NAMALWA (cell line): ENCODE measurements at regions not wholly inside any gene's neighbourhood (a gene's known extent, or its start where the extent isn't known, plus 50 kb on each side); places are given as distances from the start of the nearest gene placed in this dataset.
"Not testable (repeated sequence)": the region's sequence is repeated elsewhere in the genome, so short reads cannot be mapped to it uniquely, and the experiment has no call there.

Experiments
- DNase-seq: peaks from one replicate; pipeline ENCODE4 v3.0.0-alpha.2; 2015; ENCODE audit warnings: low spot score

DNA sequence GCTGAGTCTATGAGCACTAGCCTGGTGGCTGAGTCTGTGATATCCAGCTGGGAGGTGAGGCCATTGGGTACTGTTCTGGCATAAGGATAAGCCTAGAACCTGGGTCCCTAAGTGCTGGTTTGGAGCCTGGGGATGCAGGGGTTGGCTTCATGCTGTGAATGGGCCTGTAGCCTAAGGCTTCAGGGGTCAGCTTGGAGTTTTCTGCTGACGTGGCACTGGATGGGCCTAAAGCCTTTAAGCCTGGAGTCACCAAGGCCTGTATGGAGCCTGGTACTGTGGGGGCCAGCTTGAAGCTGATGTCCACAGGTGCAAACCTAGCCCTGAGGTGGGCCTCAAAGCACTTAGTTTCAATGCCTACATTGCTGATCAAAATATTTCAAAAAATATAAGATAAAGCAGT lies 979.6 kb upstream of the POU3F4 start:
- DNase-seq, result no peak

DNA sequence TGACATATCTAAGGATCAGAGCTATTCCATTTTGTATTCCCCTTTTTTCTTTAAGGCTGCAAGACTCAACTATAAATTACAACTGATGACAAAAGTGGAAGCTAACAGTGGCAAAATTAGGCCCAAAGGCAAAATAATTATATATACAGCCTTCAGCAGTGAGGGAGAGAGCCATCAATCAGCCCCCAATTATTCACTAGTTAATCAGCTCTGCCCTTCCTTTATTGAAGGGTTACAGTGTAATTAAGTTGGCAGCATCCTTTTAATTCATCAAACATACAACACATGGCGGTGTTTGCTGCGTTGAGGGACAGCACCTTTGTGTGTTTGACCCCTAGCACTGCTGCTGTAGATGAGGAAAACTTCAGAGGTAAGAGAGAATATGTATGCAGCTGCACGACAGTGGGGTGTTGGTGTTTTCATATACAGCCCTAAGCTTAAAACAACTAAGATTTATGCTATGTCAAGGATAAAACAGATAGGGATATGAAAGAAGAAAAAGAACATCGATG lies 973.9 kb upstream of the POU3F4 start:
- DNase-seq, result no peak

DNA sequence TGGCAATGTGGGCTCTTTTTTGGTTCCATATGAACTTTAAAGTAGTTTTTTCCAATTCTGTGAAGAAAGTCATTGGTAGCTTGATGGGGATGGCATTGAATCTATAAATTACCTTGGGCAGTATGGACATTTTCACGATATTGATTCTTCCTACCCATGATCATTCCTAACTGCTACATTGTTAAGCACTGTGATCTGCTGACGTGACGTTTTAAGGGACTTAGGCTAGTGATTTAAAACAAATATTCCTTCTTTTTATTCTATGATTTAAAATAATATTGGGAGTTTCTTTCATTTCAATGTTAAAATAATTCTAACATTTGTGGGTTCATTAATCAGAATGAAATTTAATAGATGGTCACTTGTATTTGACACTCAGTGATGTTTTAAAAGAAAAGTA lies 970.9 kb upstream of the POU3F4 start:
- not testable (repeated sequence) for DNase-seq

GRCh38 chrX:82541822-82542221 lies 966.3 kb upstream of the POU3F4 start:
- no peak for DNase-seq

- not testable (repeated sequence) for DNase-seq
These were observed 955.9 kb upstream of the POU3F4 start for GRCh38 chrX:82552201-82552600.

DNA sequence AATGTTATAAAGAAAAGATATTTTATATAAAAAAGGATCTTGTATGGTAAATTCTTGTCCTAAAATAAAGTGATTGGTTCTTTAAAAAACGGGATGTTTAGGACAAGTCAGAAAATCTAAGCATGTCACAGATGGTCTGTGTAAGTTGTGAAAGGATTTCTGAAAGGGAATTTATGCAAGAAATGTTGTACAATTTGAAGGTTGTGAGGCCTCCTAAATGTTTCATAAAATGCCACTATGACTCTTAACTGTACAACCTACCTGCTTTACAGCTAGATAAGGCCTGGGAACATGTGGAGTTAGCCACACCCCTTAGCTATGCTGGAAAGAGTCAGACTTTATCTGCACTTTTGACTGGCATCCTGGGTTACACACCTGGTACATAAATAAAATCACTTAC lies 951.5 kb upstream of the POU3F4 start:
- DNase-seq, result no peak

GRCh38 chrX:82585868-82586267 lies 922.2 kb upstream of the POU3F4 start:
- DNase-seq, result no peak

DNA sequence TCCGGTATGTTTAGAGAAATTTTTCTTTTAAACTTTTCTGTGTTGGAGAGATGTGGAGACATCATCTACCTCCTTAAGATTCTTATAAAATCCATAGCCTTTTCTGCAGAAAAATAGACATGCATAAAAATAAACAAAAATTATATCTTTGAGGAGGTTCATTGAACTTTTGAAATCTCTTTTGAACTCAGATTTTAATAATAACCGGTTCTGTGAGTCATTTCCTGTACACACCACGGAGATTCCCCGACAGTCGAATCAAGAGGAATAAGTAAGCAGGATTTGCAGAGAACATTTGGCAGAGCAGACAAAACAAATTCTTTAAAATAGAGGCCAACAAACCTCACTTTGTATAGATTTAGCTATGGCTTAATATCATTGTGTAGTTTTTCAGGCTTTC lies 918.7 kb upstream of the POU3F4 start:
- DNase-seq, result no peak

DNA sequence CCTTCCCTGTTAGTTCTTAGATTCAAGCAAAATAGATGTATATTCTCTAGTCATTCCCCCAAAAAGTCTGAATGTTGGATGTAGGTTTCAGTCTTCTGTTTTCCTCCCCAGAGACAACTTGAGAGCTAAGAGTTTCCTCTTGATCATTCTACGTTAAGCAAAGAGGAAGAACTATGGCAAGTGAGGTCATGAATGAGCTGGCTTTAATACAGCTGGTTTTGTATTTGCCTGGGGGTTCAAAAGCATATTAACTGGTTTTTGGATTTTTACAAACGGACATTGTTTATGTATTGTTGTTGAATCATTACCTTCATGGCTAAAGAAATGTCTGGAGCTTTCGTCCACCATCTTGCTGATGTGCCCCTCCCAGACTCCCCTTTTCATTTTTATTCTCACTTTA lies 916.7 kb upstream of the POU3F4 start:
- DNase-seq, result no peak

DNA sequence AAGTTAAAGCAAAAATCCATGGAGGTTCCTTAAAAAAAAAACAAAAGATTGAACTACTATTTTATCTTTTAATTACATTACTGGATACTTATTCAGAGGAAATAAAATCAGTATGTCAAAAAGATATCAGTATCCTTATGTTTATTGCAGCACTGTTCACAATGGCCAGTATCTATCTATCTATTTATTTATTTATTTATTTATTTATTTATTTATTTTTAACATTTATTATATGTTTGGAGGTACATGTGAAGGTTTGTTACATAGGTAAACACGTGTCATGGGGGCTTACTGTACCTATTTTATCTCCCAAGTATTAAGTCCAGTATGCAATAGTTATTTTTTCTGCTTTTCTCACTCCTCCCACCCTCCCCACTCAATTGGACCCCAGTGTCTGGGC lies 881.1 kb upstream of the POU3F4 start:
- no peak for DNase-seq

GRCh38 chrX:82627568-82627967 lies 880.5 kb upstream of the POU3F4 start:
- DNase-seq, result no peak

GRCh38 chrX:82648062-82648461 lies 860.0 kb upstream of the POU3F4 start:
- no peak for DNase-seq

- no peak for DNase-seq
These were observed 858.4 kb upstream of the POU3F4 start for GRCh38 chrX:82649645-82650044.

GRCh38 chrX:82658492-82658891 lies 849.6 kb upstream of the POU3F4 start:
- no peak for DNase-seq

- DNase-seq, result no peak
These were observed 841.7 kb upstream of the POU3F4 start for GRCh38 chrX:82666355-82666754.

DNA sequence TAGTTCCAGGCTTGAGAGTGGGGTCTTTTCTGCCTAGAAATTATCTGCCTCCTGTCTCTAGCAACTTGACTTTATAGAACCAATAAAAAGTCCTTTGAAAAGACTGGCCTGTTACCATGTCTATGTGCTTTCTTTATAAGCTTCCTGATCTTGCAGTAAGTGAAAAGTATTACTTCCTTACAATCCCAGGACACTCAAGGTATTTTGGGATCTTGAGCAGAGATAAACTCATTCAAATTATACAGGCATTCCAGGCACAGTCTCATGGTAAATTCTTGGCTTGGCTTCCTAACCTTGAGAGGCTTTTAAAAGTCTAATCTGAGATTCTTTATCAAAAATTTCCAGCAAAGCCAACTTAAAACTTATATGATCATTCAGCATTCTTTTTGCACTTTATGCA lies 833.0 kb upstream of the POU3F4 start:
- DNase-seq, result no peak

DNA sequence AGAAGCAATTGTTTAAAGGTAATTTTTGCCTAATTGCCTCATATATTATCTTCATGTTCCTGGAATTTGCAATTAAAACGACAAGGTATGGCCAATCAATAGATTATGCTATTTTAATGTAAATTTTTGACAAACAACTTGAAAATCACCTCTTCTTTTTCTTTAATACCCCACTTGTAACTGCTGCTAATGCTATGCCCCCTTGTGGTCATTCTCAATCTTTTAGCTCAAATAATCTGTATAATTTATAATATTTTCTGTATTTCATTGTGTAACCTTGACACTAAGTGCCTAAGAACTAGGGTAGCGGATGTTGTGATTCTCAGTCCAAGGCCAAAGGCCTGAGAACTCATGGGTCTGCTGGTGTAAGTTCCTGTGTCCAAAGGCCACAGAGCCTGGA lies 831.7 kb upstream of the POU3F4 start:
- DNase-seq, result peak; percentile 27

- DNase-seq, result no peak
These were observed 830.8 kb upstream of the POU3F4 start for GRCh38 chrX:82677286-82677685.

- DNase-seq, result no peak
These were observed 815.1 kb upstream of the POU3F4 start for GRCh38 chrX:82692991-82693390.

DNA sequence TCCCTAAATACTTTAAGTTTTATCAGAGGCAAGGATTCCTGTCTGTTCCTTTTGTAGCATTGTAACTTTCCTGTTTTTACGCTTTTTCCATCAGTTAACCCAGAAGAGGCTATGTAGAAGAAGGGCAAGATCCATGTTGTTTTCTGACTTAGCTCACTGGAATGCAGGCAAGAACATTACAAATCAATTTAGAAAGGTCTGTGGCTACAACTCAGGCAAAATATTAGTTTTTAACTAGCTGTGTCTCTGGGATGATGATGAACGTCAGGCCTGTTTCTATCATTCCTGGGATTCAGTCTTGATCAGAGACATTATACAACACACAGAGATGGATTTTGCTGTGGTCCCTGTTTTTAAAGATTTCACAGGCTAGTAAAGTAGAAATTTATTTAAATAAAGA lies 813.0 kb upstream of the POU3F4 start:
- DNase-seq, result no peak

GRCh38 chrX:82703551-82703950 lies 804.5 kb upstream of the POU3F4 start:
- DNase-seq, result no peak

GRCh38 chrX:82711457-82711856 lies 796.6 kb upstream of the POU3F4 start:
- no peak for DNase-seq

DNA sequence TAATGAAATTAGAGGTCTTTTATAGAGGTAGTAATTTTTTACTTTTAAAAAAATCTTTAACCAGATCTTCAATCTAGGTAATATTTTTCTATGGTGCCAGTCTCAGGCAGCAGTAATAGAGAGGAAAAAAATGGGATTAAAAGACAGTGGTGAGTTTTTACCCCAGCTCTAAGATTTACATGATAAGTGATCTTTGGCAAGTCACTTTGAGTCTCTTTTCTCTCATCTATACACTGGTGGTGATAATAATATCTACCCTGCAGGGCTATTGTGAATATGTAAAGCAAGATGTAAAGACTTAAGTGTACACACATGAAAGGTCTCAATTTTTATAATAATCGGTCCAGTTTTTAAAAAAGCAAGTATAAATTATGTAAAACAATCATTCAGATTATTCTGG lies 786.2 kb upstream of the POU3F4 start:
- DNase-seq, result no peak

DNA sequence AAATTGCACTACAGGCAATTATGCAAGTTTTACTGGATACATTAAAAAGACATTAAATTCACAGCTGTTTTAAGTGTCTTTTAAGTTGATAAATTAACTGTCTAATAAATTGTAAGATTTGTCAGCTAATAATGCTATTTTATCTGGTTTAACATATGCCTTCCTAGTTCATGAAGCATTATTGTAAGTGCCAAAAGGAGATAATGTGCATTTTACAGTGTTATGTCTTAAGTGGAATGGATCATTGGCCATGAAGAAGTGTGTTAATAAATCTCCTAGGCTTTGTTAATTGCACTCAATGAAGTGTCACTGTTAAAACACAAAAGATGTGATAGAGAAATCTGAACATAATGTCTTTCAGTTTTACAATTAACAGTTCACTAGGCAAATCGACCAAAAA lies 784.3 kb upstream of the POU3F4 start:
- no peak for DNase-seq

- DNase-seq, result not testable (repeated sequence)
These were observed 780.7 kb upstream of the POU3F4 start for GRCh38 chrX:82727436-82727835.
